ENCODE measurements at regions not wholly inside any gene's neighbourhood (a gene's known extent, or its start where the extent isn't known, plus 50 kb on each side); places are given as distances from the start of the nearest gene placed in this dataset.

GRCh38 chr2:111244864-111245263 lies 124.2 kb downstream of the BCL2L11 start:
- H3K4me2 ChIP-seq (replicated peaks; ENCODE audit: low read depth, low read length, poor library complexity, severe bottlenecking), result no peak overlapping the region
- intact Hi-C loops (cut with micrococcal nuclease), result no loop called here

GRCh38 chr2:111246620-111247061 lies 125.9 kb downstream of the BCL2L11 start:
- POLR2A ChIA-PET, result no interaction called here
- H3K4me2 ChIP-seq (replicated peaks; ENCODE audit: low read depth, low read length, poor library complexity, severe bottlenecking), result no peak overlapping the region
- WGBS (ENCODE audit: insufficient coverage), result 100% methylated on average over 2 of the region's 4 CpGs

More at GRCh38 chr2:111244864-111245263, 124.2 kb downstream of the BCL2L11 start:
- ChIA-PET POLR2A (no interaction called here), CTCF (no interaction called here)
- H3K27ac ChIP-seq (ENCODE audit: low read length in 2 of 2), result no peak overlapping the region
- no peak overlapping the region for H3K9ac ChIP-seq (ENCODE audit: low read length)
- Mint-ChIP-seq H3K4me1 (no peaks in the 10 kb centered on the region), H3K27ac (no peak overlapping the region), H3K9me3 (ENCODE audit: insufficient read depth) (no peaks in the 10 kb centered on the region), H3K4me3 (no peak overlapping the region), H3K27me3 (no peaks in the 10 kb centered on the region)
- H4K20me1 ChIP-seq (ENCODE audit: control insufficient read depth, insufficient read depth, low read length, poor library complexity, severe bottlenecking), result no peaks in the 10 kb centered on the region
- WGBS (ENCODE audit: insufficient coverage), result no CpG with 5 or more reads among the region's 3 CpGs
- H2AFZ ChIP-seq (ENCODE audit: insufficient read depth, low read depth, low read length, poor library complexity, severe bottlenecking), result no peak overlapping the region
- H3K4me1 ChIP-seq (ENCODE audit: control insufficient read depth in 2 of 2, insufficient read depth in 2 of 2, low read length in 2 of 2), result no peaks in the 10 kb centered on the region
- TF ChIP-seq EZH2 (IDR thresholded peaks at IDR 0.05; ENCODE audit: borderline replicate concordance, insufficient read depth, low read depth, low read length, poor library complexity, severe bottlenecking), result no peak
- TF ChIP-seq, protein P1, sequence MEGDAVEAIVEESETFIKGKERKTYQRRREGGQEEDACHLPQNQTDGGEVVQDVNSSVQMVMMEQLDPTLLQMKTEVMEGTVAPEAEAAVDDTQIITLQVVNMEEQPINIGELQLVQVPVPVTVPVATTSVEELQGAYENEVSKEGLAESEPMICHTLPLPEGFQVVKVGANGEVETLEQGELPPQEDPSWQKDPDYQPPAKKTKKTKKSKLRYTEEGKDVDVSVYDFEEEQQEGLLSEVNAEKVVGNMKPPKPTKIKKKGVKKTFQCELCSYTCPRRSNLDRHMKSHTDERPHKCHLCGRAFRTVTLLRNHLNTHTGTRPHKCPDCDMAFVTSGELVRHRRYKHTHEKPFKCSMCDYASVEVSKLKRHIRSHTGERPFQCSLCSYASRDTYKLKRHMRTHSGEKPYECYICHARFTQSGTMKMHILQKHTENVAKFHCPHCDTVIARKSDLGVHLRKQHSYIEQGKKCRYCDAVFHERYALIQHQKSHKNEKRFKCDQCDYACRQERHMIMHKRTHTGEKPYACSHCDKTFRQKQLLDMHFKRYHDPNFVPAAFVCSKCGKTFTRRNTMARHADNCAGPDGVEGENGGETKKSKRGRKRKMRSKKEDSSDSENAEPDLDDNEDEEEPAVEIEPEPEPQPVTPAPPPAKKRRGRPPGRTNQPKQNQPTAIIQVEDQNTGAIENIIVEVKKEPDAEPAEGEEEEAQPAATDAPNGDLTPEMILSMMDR (IDR thresholded peaks at IDR 0.05), result no peak
- H3K79me2 ChIP-seq (ENCODE audit: control insufficient read depth, insufficient read depth, low read length), result no peaks in the 10 kb centered on the region
- no peak for DNase-seq
- H3K36me3 ChIP-seq (replicated peaks in 1 of 2; ENCODE audit: control extremely low read depth in 1 of 2, control insufficient read depth in 1 of 2, extremely low read depth in 1 of 2, insufficient read depth in 2 of 2, low read length in 1 of 2), result no peaks in the 10 kb centered on the region
- no peak overlapping the region for H3K4me3 ChIP-seq (ENCODE audit: control extremely low read depth in 1 of 5, extremely low read depth in 1 of 5, insufficient read depth in 1 of 5, low read depth in 2 of 5, low read length in 4 of 5)
- ATAC-seq (ENCODE audit: low read depth), result no peak
- H3K9me3 ChIP-seq (ENCODE audit: control extremely low read depth in 1 of 3, control insufficient read depth in 2 of 3, insufficient read depth in 1 of 3, low read length in 2 of 3), result no peaks in the 10 kb centered on the region
- H3K27me3 ChIP-seq (replicated peaks in 1 of 4; ENCODE audit: control extremely low read depth in 1 of 4, control insufficient read depth in 3 of 4, insufficient read depth in 4 of 4, low read length in 3 of 4), result no peaks in the 10 kb centered on the region

More at GRCh38 chr2:111246620-111247061, 125.9 kb downstream of the BCL2L11 start:
- Mint-ChIP-seq H3K4me3 (no peak overlapping the region), H3K9me3 (ENCODE audit: insufficient read depth) (no peaks in the 10 kb centered on the region), H3K27me3 (no peaks in the 10 kb centered on the region), H3K27ac (no peak overlapping the region), H3K4me1 (no peaks in the 10 kb centered on the region)
- DNase-seq, result no peak
- no peak for TF ChIP-seq EZH2 (IDR thresholded peaks at IDR 0.05; ENCODE audit: borderline replicate concordance, insufficient read depth, low read depth, low read length, poor library complexity, severe bottlenecking)
- TF ChIP-seq, protein P1 (IDR thresholded peaks at IDR 0.05), result no peak
- Histone ChIP-seq H3K4me1 (ENCODE audit: control insufficient read depth in 2 of 2, insufficient read depth in 2 of 2, low read length in 2 of 2) (no peaks in the 10 kb centered on the region), H3K27me3 (replicated peaks in 1 of 4; ENCODE audit: control extremely low read depth in 1 of 4, control insufficient read depth in 3 of 4, insufficient read depth in 4 of 4, low read length in 3 of 4) (no peaks in the 10 kb centered on the region), H3K27ac (ENCODE audit: low read length in 2 of 2) (no peak overlapping the region), H3K9ac (ENCODE audit: low read length) (no peak overlapping the region), H3K4me3 (ENCODE audit: control extremely low read depth in 1 of 5, extremely low read depth in 1 of 5, insufficient read depth in 1 of 5, low read depth in 2 of 5, low read length in 4 of 5) (no peak overlapping the region), H3K79me2 (ENCODE audit: control insufficient read depth, insufficient read depth, low read length) (no peaks in the 10 kb centered on the region), H2AFZ (ENCODE audit: insufficient read depth, low read depth, low read length, poor library complexity, severe bottlenecking) (no peak overlapping the region), H3K36me3 (replicated peaks in 1 of 2; ENCODE audit: control extremely low read depth in 1 of 2, control insufficient read depth in 1 of 2, extremely low read depth in 1 of 2, insufficient read depth in 2 of 2, low read length in 1 of 2) (no peaks in the 10 kb centered on the region), H3K9me3 (ENCODE audit: control extremely low read depth in 1 of 3, control insufficient read depth in 2 of 3, insufficient read depth in 1 of 3, low read length in 2 of 3) (no peaks in the 10 kb centered on the region), H4K20me1 (ENCODE audit: control insufficient read depth, insufficient read depth, low read length, poor library complexity, severe bottlenecking) (no peaks in the 10 kb centered on the region)
- no peak for ATAC-seq (ENCODE audit: low read depth)
- intact Hi-C loops (cut with micrococcal nuclease), result no loop called here
- CTCF ChIA-PET, result no interaction called here
